Fibroblast of lung (primary cell): ENCODE measurements at regions not wholly inside any gene's neighbourhood (a gene's known extent, or its start where the extent isn't known, plus 50 kb on each side); places are given as distances from the start of the nearest gene placed in this dataset.

ENCODE experiments used
- DNase-seq, 2 donors: peaks; one replicate each; pipeline versions ENCODE4 v3.0.0 to v3.0.0-alpha.2; 2010; ENCODE audit warnings: low read depth in 2 of 2
- H2AFZ ChIP-seq: 2 replicates; pipeline ENCODE4 v1.5.1; 2012; ENCODE audit warnings: low read length, control low read depth, inconsistent platforms
- H3K27ac ChIP-seq: 2 replicates; pipeline ENCODE4 v1.5.1; 2011; ENCODE audit warnings: low read length, control low read depth; ENCODE audit not compliant: insufficient read depth
- H3K27me3 ChIP-seq: 2 replicates; pipeline ENCODE4 v1.5.1; 2011; ENCODE audit warnings: mild to moderate bottlenecking, low read length; ENCODE audit not compliant: control insufficient read depth, insufficient read depth
- H3K36me3 ChIP-seq: 2 replicates; pipeline ENCODE4 v1.5.1; 2011; ENCODE audit warnings: low read length; ENCODE audit not compliant: control insufficient read depth, insufficient read depth
- H3K4me1 ChIP-seq: 2 replicates; pipeline ENCODE4 v1.5.1; 2011; ENCODE audit warnings: low read length; ENCODE audit not compliant: control insufficient read depth, insufficient read depth; ENCODE audit errors: extremely low read depth
- H3K4me2 ChIP-seq: 2 replicates; pipeline ENCODE4 v1.5.1; 2011; ENCODE audit warnings: low read length, control low read depth; ENCODE audit not compliant: insufficient read depth; ENCODE audit errors: extremely low read depth
- H3K4me3 ChIP-seq, 4 experiments: fragments of 200-600 bp in 1 of 4; sonication (generic) in 1 of 4; replicated peaks in 1 of 4; 2 replicates each; pipeline ENCODE4 v1.5.1; 2011 to 2016; ENCODE audit warnings: low read length in 4 of 4, low read depth in 3 of 4, mild to moderate bottlenecking in 3 of 4, control low read depth in 2 of 4, inconsistent platforms in 1 of 4, mixed read lengths in 1 of 4; ENCODE audit not compliant: insufficient read depth in 1 of 4; ENCODE audit errors: control extremely low read depth in 1 of 4
- H3K79me2 ChIP-seq: 2 replicates; pipeline ENCODE4 v1.5.1; 2012; ENCODE audit warnings: mild to moderate bottlenecking, low read length, inconsistent platforms; ENCODE audit not compliant: control insufficient read depth, insufficient read depth
- H3K9ac ChIP-seq: 2 replicates; pipeline ENCODE4 v1.5.1; 2011; ENCODE audit warnings: mild to moderate bottlenecking, low read length, control low read depth; ENCODE audit not compliant: insufficient read depth
- H3K9me3 ChIP-seq: 2 replicates; pipeline ENCODE4 v1.5.1; 2012; ENCODE audit warnings: low read depth, low read length; ENCODE audit not compliant: control insufficient read depth, insufficient read depth
- H4K20me1 ChIP-seq: 2 replicates; pipeline ENCODE4 v1.5.1; 2011; ENCODE audit warnings: low read length; ENCODE audit not compliant: control insufficient read depth, insufficient read depth; ENCODE audit errors: extremely low read depth
- CTCF ChIP-seq, 2 donors: IDR thresholded peaks in 1 of 2; conservative IDR thresholded peaks in 1 of 2; 1 replicate in 1 of 2; 2 replicates in 1 of 2; pipeline ENCODE4 v1.5.1; 2011 to 2012; ENCODE audit warnings: low read length in 2 of 2, control low read depth in 1 of 2, inconsistent platforms in 1 of 2, low read depth in 1 of 2, mild to moderate bottlenecking in 1 of 2
- EZH2 ChIP-seq: IDR thresholded peaks from 2 replicates; pipeline ENCODE4 v1.5.1; 2012; ENCODE audit warnings: low read length, control low read depth, mild to moderate bottlenecking; ENCODE audit errors: missing control alignments

DNA sequence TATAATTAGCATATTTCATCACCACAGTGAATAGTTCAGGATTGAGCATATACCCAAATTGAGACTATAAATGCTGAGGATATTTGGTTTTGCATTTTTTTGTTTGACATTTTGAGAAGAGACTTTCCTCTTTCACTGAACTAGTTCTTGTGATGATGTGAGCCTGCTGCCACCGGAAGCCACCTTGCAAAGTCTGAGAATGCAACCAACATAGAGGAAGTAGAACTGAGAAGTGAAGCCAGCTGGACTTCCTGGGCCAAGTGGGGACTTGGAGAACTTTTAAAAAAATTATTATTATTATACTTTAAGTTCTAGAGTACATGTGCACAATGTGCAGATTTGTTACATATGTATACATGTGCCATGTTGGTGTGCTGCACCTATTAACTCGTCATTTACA lies 102.3 kb downstream of the RPE65 start:
- Histone ChIP-seq H3K4me2 (no peak overlapping the region), H3K27ac (no peak overlapping the region), H3K36me3 (no peaks in the 10 kb centered on the region), H3K79me2 (no peaks in the 10 kb centered on the region), H3K27me3 (no peaks in the 10 kb centered on the region), H4K20me1 (no peaks in the 10 kb centered on the region), H2AFZ (no peak overlapping the region), H3K4me1 (peaks cover 2% of the 10 kb centered on the region), H3K9me3 (no peaks in the 10 kb centered on the region), H3K4me3 (no peak overlapping the region), H3K9ac (no peak overlapping the region)
- TF ChIP-seq CTCF (conservative IDR thresholded peaks at IDR 0.05 in 1 of 2, IDR thresholded peaks at IDR 0.05 in 1 of 2; ENCODE audit: low read depth in 1 of 2, low read length in 2 of 2) (no peak), EZH2 (no peak)
- no peak for DNase-seq

GRCh38 chr1:68346188-68346808 lies 103.5 kb downstream of the RPE65 start:
- H2AFZ ChIP-seq = no peak overlapping the region
- no peak overlapping the region for H3K27ac ChIP-seq
- TF ChIP-seq CTCF (conservative IDR thresholded peaks at IDR 0.05 in 1 of 2, IDR thresholded peaks at IDR 0.05 in 1 of 2; ENCODE audit: low read depth in 1 of 2, low read length in 2 of 2) (peak; percentile 34 to 47), EZH2 (no peak)
- peak; percentile 33 to 62 for DNase-seq
- peaks cover 3% of the 10 kb centered on the region for H3K4me1 ChIP-seq
- no peak overlapping the region for H3K4me3 ChIP-seq
- H3K9ac ChIP-seq = no peak overlapping the region
- no peaks in the 10 kb centered on the region for H4K20me1 ChIP-seq
- H3K79me2 ChIP-seq = no peaks in the 10 kb centered on the region
- no peak overlapping the region for H3K4me2 ChIP-seq
- H3K36me3 ChIP-seq = no peaks in the 10 kb centered on the region
- no peaks in the 10 kb centered on the region for H3K9me3 ChIP-seq
- no peaks in the 10 kb centered on the region for H3K27me3 ChIP-seq

GRCh38 chr1:68344208-68344607 lies 105.5 kb downstream of the RPE65 start:
- no peaks in the 10 kb centered on the region for H3K79me2 ChIP-seq
- no peaks in the 10 kb centered on the region for H3K9me3 ChIP-seq
- H3K27ac ChIP-seq = no peak overlapping the region
- no peak for DNase-seq
- no peak overlapping the region for H3K4me2 ChIP-seq
- TF ChIP-seq CTCF (conservative IDR thresholded peaks at IDR 0.05 in 1 of 2, IDR thresholded peaks at IDR 0.05 in 1 of 2; ENCODE audit: low read depth in 1 of 2, low read length in 2 of 2) = no peak
- TF ChIP-seq EZH2 = no peak
- no peaks in the 10 kb centered on the region for H3K27me3 ChIP-seq
- no peak overlapping the region for H3K9ac ChIP-seq
- no peak overlapping the region for H2AFZ ChIP-seq
- no peaks in the 10 kb centered on the region for H3K36me3 ChIP-seq
- H3K4me3 ChIP-seq = no peak overlapping the region
- peaks cover 3% of the 10 kb centered on the region for H3K4me1 ChIP-seq
- no peaks in the 10 kb centered on the region for H4K20me1 ChIP-seq
